GM12892 (cell line): ENCODE measurements at regions not wholly inside any gene's neighbourhood (a gene's known extent, or its start where the extent isn't known, plus 50 kb on each side); places are given as distances from the start of the nearest gene placed in this dataset.

ENCODE experiments used
- POLR2AphosphoS5 ChIP-seq: IDR thresholded peaks from 2 replicates; pipeline ENCODE4 v1.6.1; 2011; ENCODE audit warnings: low read depth, low read length, control low read depth
- TAF1 ChIP-seq: IDR thresholded peaks from 2 replicates; pipeline ENCODE4 v1.6.1; 2011; ENCODE audit warnings: low read depth, mild to moderate bottlenecking, control low read depth, low read length, borderline replicate concordance

- no peak for TF ChIP-seq POLR2AphosphoS5
- no peak for TF ChIP-seq TAF1
These were observed 339.2 kb downstream of the DCAF12L2 start for GRCh38 chrX:125826774-125827451.
